ENCODE measurements at regions not wholly inside any gene's neighbourhood (a gene's known extent, or its start where the extent isn't known, plus 50 kb on each side); places are given as distances from the start of the nearest gene placed in this dataset.
"Not testable (repeated sequence)": the region's sequence is repeated elsewhere in the genome, so short reads cannot be mapped to it uniquely, and the experiment has no call there.

- no peak overlapping the region for H3K4me3 ChIP-seq (ENCODE audit: low read length, poor library complexity, severe bottlenecking)
- no peaks in the 10 kb centered on the region for H4K20me1 ChIP-seq (ENCODE audit: insufficient read depth, low read length, poor library complexity, severe bottlenecking)
- peak overlapping the region; percentile 48 for H3K4me2 ChIP-seq (ENCODE audit: low read depth, low read length, poor library complexity, severe bottlenecking)
- no peaks in the 10 kb centered on the region for H3K36me3 ChIP-seq (ENCODE audit: insufficient read depth, low read length)
- no peaks in the 10 kb centered on the region for H3K9me2 ChIP-seq (replicated peaks; ENCODE audit: low read depth, low read length)
- TF ChIP-seq CTCF (conservative IDR thresholded peaks at IDR 0.05; ENCODE audit: low read length) (peak; percentile 97), EZH2phosphoT487 (IDR thresholded peaks at IDR 0.05; ENCODE audit: borderline replicate concordance) (no peak)
- no peaks in the 10 kb centered on the region for H3F3A ChIP-seq (ENCODE audit: low read depth)
- H3K9ac ChIP-seq (ENCODE audit: low read depth, low read length, poor library complexity, severe bottlenecking): no peak overlapping the region
- H3K9me3 ChIP-seq (ENCODE audit: insufficient read depth, low read depth, low read length): no peaks in the 10 kb centered on the region
- H2AFZ ChIP-seq (ENCODE audit: low read length): peak overlapping the region; percentile 89
- H3K79me2 ChIP-seq (ENCODE audit: insufficient read depth, low read length): no peaks in the 10 kb centered on the region
- no peaks in the 10 kb centered on the region for H3K27me3 ChIP-seq (ENCODE audit: insufficient read depth, low read length, poor library complexity, severe bottlenecking)
- H3K4me1 ChIP-seq (ENCODE audit: insufficient read depth, low read length, poor library complexity, severe bottlenecking): no peaks in the 10 kb centered on the region
Observed at GRCh38 chr12:59113831-59114615, 193.7 kb upstream of the LRIG3 start.

GRCh38 chr12:59111851-59112250, 191.5 kb upstream of the LRIG3 start:
- TF ChIP-seq CTCF (conservative IDR thresholded peaks at IDR 0.05; ENCODE audit: low read length) (no peak), EZH2phosphoT487 (IDR thresholded peaks at IDR 0.05; ENCODE audit: borderline replicate concordance) (no peak)

GRCh38 chr12:59108516-59108915, 188.2 kb upstream of the LRIG3 start:
- not testable (repeated sequence) for H3K4me3 ChIP-seq (ENCODE audit: low read length, poor library complexity, severe bottlenecking); H3K9me3 ChIP-seq (ENCODE audit: insufficient read depth, low read depth, low read length); H3K79me2 ChIP-seq (ENCODE audit: insufficient read depth, low read length); H3K4me1 ChIP-seq (ENCODE audit: insufficient read depth, low read length, poor library complexity, severe bottlenecking); H3K9ac ChIP-seq (ENCODE audit: low read depth, low read length, poor library complexity, severe bottlenecking); H3F3A ChIP-seq (ENCODE audit: low read depth); H3K27me3 ChIP-seq (ENCODE audit: insufficient read depth, low read length, poor library complexity, severe bottlenecking); H3K4me2 ChIP-seq (ENCODE audit: low read depth, low read length, poor library complexity, severe bottlenecking); H3K9me2 ChIP-seq (replicated peaks; ENCODE audit: low read depth, low read length); H4K20me1 ChIP-seq (ENCODE audit: insufficient read depth, low read length, poor library complexity, severe bottlenecking); H2AFZ ChIP-seq (ENCODE audit: low read length); H3K36me3 ChIP-seq (ENCODE audit: insufficient read depth, low read length)

More at GRCh38 chr12:59111851-59112250, 191.5 kb upstream of the LRIG3 start:
- no peaks in the 10 kb centered on the region for H3F3A ChIP-seq (ENCODE audit: low read depth)
- H3K4me3 ChIP-seq (ENCODE audit: low read length, poor library complexity, severe bottlenecking): no peak overlapping the region
- no peak overlapping the region for H3K9ac ChIP-seq (ENCODE audit: low read depth, low read length, poor library complexity, severe bottlenecking)
- H3K79me2 ChIP-seq (ENCODE audit: insufficient read depth, low read length): no peaks in the 10 kb centered on the region
- H3K4me2 ChIP-seq (ENCODE audit: low read depth, low read length, poor library complexity, severe bottlenecking): no peak overlapping the region
- no peaks in the 10 kb centered on the region for H3K27me3 ChIP-seq (ENCODE audit: insufficient read depth, low read length, poor library complexity, severe bottlenecking)
- H2AFZ ChIP-seq (ENCODE audit: low read length): no peak overlapping the region
- no peaks in the 10 kb centered on the region for H3K4me1 ChIP-seq (ENCODE audit: insufficient read depth, low read length, poor library complexity, severe bottlenecking)
- H3K36me3 ChIP-seq (ENCODE audit: insufficient read depth, low read length): no peaks in the 10 kb centered on the region
- H3K9me2 ChIP-seq (replicated peaks; ENCODE audit: low read depth, low read length): no peaks in the 10 kb centered on the region
- H3K9me3 ChIP-seq (ENCODE audit: insufficient read depth, low read depth, low read length): no peaks in the 10 kb centered on the region
- H4K20me1 ChIP-seq (ENCODE audit: insufficient read depth, low read length, poor library complexity, severe bottlenecking): no peaks in the 10 kb centered on the region

- no peaks in the 10 kb centered on the region for H3K27me3 ChIP-seq (ENCODE audit: insufficient read depth, low read length, poor library complexity, severe bottlenecking)
- no peaks in the 10 kb centered on the region for H3K36me3 ChIP-seq (ENCODE audit: insufficient read depth, low read length)
- no peaks in the 10 kb centered on the region for H3K9me3 ChIP-seq (ENCODE audit: insufficient read depth, low read depth, low read length)
- no peaks in the 10 kb centered on the region for H4K20me1 ChIP-seq (ENCODE audit: insufficient read depth, low read length, poor library complexity, severe bottlenecking)
- H3K4me3 ChIP-seq (ENCODE audit: low read length, poor library complexity, severe bottlenecking): no peak overlapping the region
- H3F3A ChIP-seq (ENCODE audit: low read depth): no peaks in the 10 kb centered on the region
- no peaks in the 10 kb centered on the region for H3K79me2 ChIP-seq (ENCODE audit: insufficient read depth, low read length)
- H3K9me2 ChIP-seq (replicated peaks; ENCODE audit: low read depth, low read length): no peaks in the 10 kb centered on the region
- TF ChIP-seq EZH2phosphoT487 (IDR thresholded peaks at IDR 0.05; ENCODE audit: borderline replicate concordance) (no peak), CTCF (conservative IDR thresholded peaks at IDR 0.05; ENCODE audit: low read length) (no peak)
- H3K4me1 ChIP-seq (ENCODE audit: insufficient read depth, low read length, poor library complexity, severe bottlenecking): no peaks in the 10 kb centered on the region
- H2AFZ ChIP-seq (ENCODE audit: low read length): no peak overlapping the region
- H3K4me2 ChIP-seq (ENCODE audit: low read depth, low read length, poor library complexity, severe bottlenecking): no peak overlapping the region
- H3K9ac ChIP-seq (ENCODE audit: low read depth, low read length, poor library complexity, severe bottlenecking): no peak overlapping the region
Observed at GRCh38 chr12:59100585-59100984, 180.3 kb upstream of the LRIG3 start.
